ENCODE measurements at regions not wholly inside any gene's neighbourhood (a gene's known extent, or its start where the extent isn't known, plus 50 kb on each side); places are given as distances from the start of the nearest gene placed in this dataset.

GRCh38 chr15:29567336-29567735, 254.9 kb downstream of the TJP1 start:
- CTCF ChIA-PET = no interaction called here

More at GRCh38 chr15:29567336-29567735, 254.9 kb downstream of the TJP1 start:
- DNase-seq (ENCODE audit: low read depth, low spot score) (no peak), FAIRE-seq (no peak)
- dilution Hi-C loops (cut with MboI; ENCODE audit: extremely low pct_ligation_motif_present, low sequenced_read_pairs) = no loop called here
- H4K20me1 ChIP-seq (replicated peaks; ENCODE audit: control insufficient read depth, extremely low read depth, insufficient read depth, low read length) = no peaks in the 10 kb centered on the region
- H3K27ac ChIP-seq (ENCODE audit: insufficient read depth, low read depth, low read length) = no peak overlapping the region
- no peak overlapping the region for H3K4me2 ChIP-seq (ENCODE audit: insufficient read depth, low read length)
- POLR2A ChIA-PET = no interaction called here
- no peaks in the 10 kb centered on the region for H3K9me3 ChIP-seq (replicated peaks; ENCODE audit: control insufficient read depth, insufficient read depth, low read length)
- no TSS peak for BruUV-seq (replicated peaks)
- H2AFZ ChIP-seq (ENCODE audit: low read depth, low read length) = no peak overlapping the region
- H3K27me3 ChIP-seq (ENCODE audit: control insufficient read depth in 2 of 2, insufficient read depth in 2 of 2, low read length in 2 of 2) = peaks cover 33 to 42% of the 10 kb centered on the region in 2 experiments
- no peak overlapping the region for H3K4me3 ChIP-seq (replicated peaks in 1 of 3; ENCODE audit: insufficient read depth in 1 of 3, low read depth in 1 of 3, low read length in 3 of 3)
- no peaks in the 10 kb centered on the region for H3K36me3 ChIP-seq (ENCODE audit: control insufficient read depth in 2 of 2, extremely low read depth in 1 of 2, insufficient read depth in 2 of 2, low read length in 2 of 2)
- H3K79me2 ChIP-seq (ENCODE audit: control insufficient read depth, insufficient read depth, low read length) = no peaks in the 10 kb centered on the region
- intact Hi-C loops (cut with micrococcal nuclease) = no loop called here
- H3K9ac ChIP-seq (replicated peaks; ENCODE audit: extremely low read depth, insufficient read depth, low read length) = no peak overlapping the region
- H3K9me1 ChIP-seq (replicated peaks; ENCODE audit: control insufficient read depth, extremely low read depth, insufficient read depth, low read length) = no peaks in the 10 kb centered on the region
- TF ChIP-seq CTCF (IDR thresholded peaks at IDR 0.05; ENCODE audit: extremely low read depth in 1 of 2, insufficient read depth in 1 of 2, low read depth in 1 of 2, low read length in 2 of 2) (no peak), FOS (IDR thresholded peaks at IDR 0.05; ENCODE audit: borderline replicate concordance, insufficient read depth, low read length) (no peak), MYC (IDR thresholded peaks at IDR 0.05; ENCODE audit: low read depth, low read length) (no peak), POLR2AphosphoS5 (IDR thresholded peaks at IDR 0.05; ENCODE audit: insufficient read depth, low read depth, low read length) (no peak), MAX (IDR thresholded peaks at IDR 0.05; ENCODE audit: insufficient read depth, insufficient read length) (no peak), GATA2 (IDR thresholded peaks at IDR 0.05; ENCODE audit: insufficient read depth, insufficient read length, low read depth, low read length) (no peak), EZH2 (IDR thresholded peaks at IDR 0.05; ENCODE audit: borderline replicate concordance, low read depth, low read length, severe bottlenecking) (no peak), JUN (IDR thresholded peaks at IDR 0.05; ENCODE audit: borderline replicate concordance, insufficient read depth, insufficient read length, low read depth) (no peak), POLR2A (IDR thresholded peaks at IDR 0.05; ENCODE audit: low read depth, low read length) (no peak)
- H3K4me1 ChIP-seq (ENCODE audit: control insufficient read depth, extremely low read depth, insufficient read depth, low read length) = peaks cover 12% of the 10 kb centered on the region
